ENCODE measurements at regions not wholly inside any gene's neighbourhood (a gene's known extent, or its start where the extent isn't known, plus 50 kb on each side); places are given as distances from the start of the nearest gene placed in this dataset.

DNA sequence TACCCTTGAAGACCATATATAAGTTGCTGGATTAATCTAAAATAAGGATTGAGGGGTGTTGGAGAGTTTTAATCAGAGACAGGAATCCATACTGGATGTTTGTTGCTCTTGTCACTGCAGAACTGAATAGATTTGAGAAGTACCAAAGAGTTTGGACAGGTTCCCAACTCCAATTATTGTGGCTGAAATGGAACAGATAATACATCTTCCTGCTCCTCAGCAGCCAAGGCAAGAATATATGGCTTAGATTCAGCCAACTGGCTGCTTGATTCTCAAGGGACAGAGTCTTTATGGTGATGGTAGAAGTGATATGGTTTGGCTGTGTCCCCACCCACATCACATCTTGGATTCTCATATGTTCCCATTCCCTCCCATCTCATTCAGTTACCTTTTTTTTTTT lies 97.0 kb upstream of the PDHA2 start:
- no peak overlapping the region for H3K4me3 ChIP-seq (ENCODE audit: severe bottlenecking)
- H3K36me3 ChIP-seq (ENCODE audit: low read depth), result no peaks in the 10 kb centered on the region
- H3K9me3 ChIP-seq (ENCODE audit: severe bottlenecking), result no peaks in the 10 kb centered on the region
- no peak overlapping the region for H3K27ac ChIP-seq (ENCODE audit: poor library complexity, severe bottlenecking)
- TF ChIP-seq, protein P1, sequence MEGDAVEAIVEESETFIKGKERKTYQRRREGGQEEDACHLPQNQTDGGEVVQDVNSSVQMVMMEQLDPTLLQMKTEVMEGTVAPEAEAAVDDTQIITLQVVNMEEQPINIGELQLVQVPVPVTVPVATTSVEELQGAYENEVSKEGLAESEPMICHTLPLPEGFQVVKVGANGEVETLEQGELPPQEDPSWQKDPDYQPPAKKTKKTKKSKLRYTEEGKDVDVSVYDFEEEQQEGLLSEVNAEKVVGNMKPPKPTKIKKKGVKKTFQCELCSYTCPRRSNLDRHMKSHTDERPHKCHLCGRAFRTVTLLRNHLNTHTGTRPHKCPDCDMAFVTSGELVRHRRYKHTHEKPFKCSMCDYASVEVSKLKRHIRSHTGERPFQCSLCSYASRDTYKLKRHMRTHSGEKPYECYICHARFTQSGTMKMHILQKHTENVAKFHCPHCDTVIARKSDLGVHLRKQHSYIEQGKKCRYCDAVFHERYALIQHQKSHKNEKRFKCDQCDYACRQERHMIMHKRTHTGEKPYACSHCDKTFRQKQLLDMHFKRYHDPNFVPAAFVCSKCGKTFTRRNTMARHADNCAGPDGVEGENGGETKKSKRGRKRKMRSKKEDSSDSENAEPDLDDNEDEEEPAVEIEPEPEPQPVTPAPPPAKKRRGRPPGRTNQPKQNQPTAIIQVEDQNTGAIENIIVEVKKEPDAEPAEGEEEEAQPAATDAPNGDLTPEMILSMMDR (IDR thresholded peaks at IDR 0.05; ENCODE audit: poor library complexity, severe bottlenecking), result no peak
- DNase-seq (ENCODE audit: low spot score) (no peak), ATAC-seq (ENCODE audit: low read depth) (no peak)
- H3K4me1 ChIP-seq (ENCODE audit: insufficient read depth, poor library complexity, severe bottlenecking), result no peaks in the 10 kb centered on the region
- no peaks in the 10 kb centered on the region for H3K27me3 ChIP-seq (ENCODE audit: insufficient read depth, poor library complexity, severe bottlenecking)

GRCh38 chr4:95742179-95742578 lies 97.7 kb upstream of the PDHA2 start:
- DNase-seq (ENCODE audit: low spot score) (no peak), ATAC-seq (ENCODE audit: low read depth) (no peak)
- Histone ChIP-seq H3K27me3 (ENCODE audit: insufficient read depth, poor library complexity, severe bottlenecking) (no peaks in the 10 kb centered on the region), H3K27ac (ENCODE audit: poor library complexity, severe bottlenecking) (no peak overlapping the region), H3K36me3 (ENCODE audit: low read depth) (no peaks in the 10 kb centered on the region), H3K4me3 (ENCODE audit: severe bottlenecking) (no peak overlapping the region), H3K9me3 (ENCODE audit: severe bottlenecking) (no peaks in the 10 kb centered on the region), H3K4me1 (ENCODE audit: insufficient read depth, poor library complexity, severe bottlenecking) (no peaks in the 10 kb centered on the region)
- TF ChIP-seq, protein P1 (IDR thresholded peaks at IDR 0.05; ENCODE audit: poor library complexity, severe bottlenecking), result no peak

DNA sequence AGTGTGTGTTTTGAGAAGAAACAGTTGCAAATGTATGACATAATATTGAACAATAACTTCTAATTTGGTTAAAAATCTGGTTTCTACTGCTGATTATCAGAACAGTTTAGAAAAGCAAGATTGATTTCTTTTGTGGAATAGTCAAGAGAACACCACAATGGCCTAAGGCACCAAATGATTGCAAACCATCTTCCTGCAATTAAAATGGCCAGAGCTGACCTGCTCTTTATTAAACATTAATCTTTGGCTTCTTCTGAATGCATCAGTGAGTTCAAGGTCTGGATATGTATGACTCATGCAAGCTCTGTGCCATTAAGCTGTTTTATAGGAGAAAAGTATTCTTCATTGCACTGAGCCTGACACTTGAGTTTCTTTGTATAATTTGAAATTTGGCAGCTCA lies 107.8 kb upstream of the PDHA2 start:
- ATAC-seq (ENCODE audit: low read depth) (peak; percentile 58), DNase-seq (ENCODE audit: low spot score) (no peak)
- H3K4me3 ChIP-seq (ENCODE audit: severe bottlenecking), result no peak overlapping the region
- H3K4me1 ChIP-seq (ENCODE audit: insufficient read depth, poor library complexity, severe bottlenecking), result no peaks in the 10 kb centered on the region
- TF ChIP-seq, protein P1 (IDR thresholded peaks at IDR 0.05; ENCODE audit: poor library complexity, severe bottlenecking), result no peak
- H3K9me3 ChIP-seq (ENCODE audit: severe bottlenecking), result no peaks in the 10 kb centered on the region
- no peaks in the 10 kb centered on the region for H3K27me3 ChIP-seq (ENCODE audit: insufficient read depth, poor library complexity, severe bottlenecking)
- H3K36me3 ChIP-seq (ENCODE audit: low read depth), result no peaks in the 10 kb centered on the region
- no peak overlapping the region for H3K27ac ChIP-seq (ENCODE audit: poor library complexity, severe bottlenecking)

GRCh38 chr4:95729596-95729995 lies 110.3 kb upstream of the PDHA2 start:
- H3K36me3 ChIP-seq (ENCODE audit: low read depth), result no peaks in the 10 kb centered on the region
- TF ChIP-seq, protein P1 (IDR thresholded peaks at IDR 0.05; ENCODE audit: poor library complexity, severe bottlenecking), result no peak
- no peaks in the 10 kb centered on the region for H3K4me1 ChIP-seq (ENCODE audit: insufficient read depth, poor library complexity, severe bottlenecking)
- ATAC-seq (ENCODE audit: low read depth) (no peak), DNase-seq (ENCODE audit: low spot score) (no peak)
- H3K4me3 ChIP-seq (ENCODE audit: severe bottlenecking), result no peak overlapping the region
- no peaks in the 10 kb centered on the region for H3K27me3 ChIP-seq (ENCODE audit: insufficient read depth, poor library complexity, severe bottlenecking)
- H3K27ac ChIP-seq (ENCODE audit: poor library complexity, severe bottlenecking), result no peak overlapping the region
- no peaks in the 10 kb centered on the region for H3K9me3 ChIP-seq (ENCODE audit: severe bottlenecking)

DNA sequence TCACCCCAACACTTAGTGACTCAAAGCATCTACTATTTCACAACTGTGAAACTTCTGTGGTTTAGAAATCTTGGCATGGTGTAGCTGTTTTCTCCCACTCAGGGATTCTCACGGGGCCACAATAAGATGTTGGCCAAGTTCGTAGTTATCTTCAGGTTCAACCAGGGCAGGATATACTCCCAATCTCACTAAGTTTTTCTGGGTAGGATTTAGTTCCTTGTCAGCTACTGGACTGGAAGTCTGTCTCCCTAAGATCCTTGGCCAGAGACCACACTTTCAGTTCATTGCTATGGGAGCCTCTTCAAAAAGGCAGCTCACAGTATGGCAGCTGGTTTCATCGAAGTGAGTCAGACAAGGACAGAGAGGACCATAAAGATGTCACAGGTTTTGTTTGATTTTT lies 111.7 kb upstream of the PDHA2 start:
- Histone ChIP-seq H3K4me3 (ENCODE audit: severe bottlenecking) (no peak overlapping the region), H3K27ac (ENCODE audit: poor library complexity, severe bottlenecking) (no peak overlapping the region), H3K9me3 (ENCODE audit: severe bottlenecking) (no peaks in the 10 kb centered on the region), H3K4me1 (ENCODE audit: insufficient read depth, poor library complexity, severe bottlenecking) (no peaks in the 10 kb centered on the region), H3K27me3 (ENCODE audit: insufficient read depth, poor library complexity, severe bottlenecking) (no peaks in the 10 kb centered on the region), H3K36me3 (ENCODE audit: low read depth) (no peaks in the 10 kb centered on the region)
- DNase-seq (ENCODE audit: low spot score) (no peak), ATAC-seq (ENCODE audit: low read depth) (no peak; the same call in 2 of the 3 replicates)
- TF ChIP-seq, protein P1 (IDR thresholded peaks at IDR 0.05; ENCODE audit: poor library complexity, severe bottlenecking), result no peak
